ENCODE measurements at regions not wholly inside any gene's neighbourhood (a gene's known extent, or its start where the extent isn't known, plus 50 kb on each side); places are given as distances from the start of the nearest gene placed in this dataset.

DNA sequence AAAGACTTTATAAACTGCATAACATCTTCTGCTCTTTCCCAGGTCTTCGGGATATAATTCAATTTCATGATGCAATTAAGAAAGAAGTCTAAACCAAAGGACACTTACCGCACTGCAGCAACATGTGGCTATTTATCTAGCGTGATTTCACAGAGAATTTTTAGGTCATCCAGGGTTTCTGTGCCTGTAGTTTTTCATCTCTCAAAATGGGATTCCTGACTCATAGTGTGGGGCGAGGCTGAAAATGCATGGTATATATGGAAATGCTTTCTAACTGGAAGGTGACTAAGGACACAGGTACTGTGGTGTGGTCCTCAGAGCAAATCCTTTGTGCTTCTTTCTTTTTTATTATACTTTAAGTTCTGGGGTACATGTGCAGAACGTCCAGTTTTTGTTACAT lies 557.7 kb upstream of the KLF4 start:
- no peaks in the 10 kb centered on the region for H3K36me3 Mint-ChIP-seq (ENCODE audit: insufficient read depth, unreplicated experiment)
- ChIA-PET CTCF (no interaction called here), POLR2A (interaction anchor here (2.3 kb wide), 1 partner anchor 213 kb away, joined by 7 read pairs; no protein-coding TSS in a partner anchor)
- no peaks in the 10 kb centered on the region for H3K27me3 Mint-ChIP-seq (ENCODE audit: insufficient read depth, unreplicated experiment)
- no TSS peak for BruUV-seq (replicated peaks)
- peaks cover 42% of the 10 kb centered on the region for H3K4me1 Mint-ChIP-seq (ENCODE audit: insufficient read depth, unreplicated experiment)
- intact Hi-C loops (cut with micrococcal nuclease), result loop anchor here (5.0 kb wide), 1 partner anchor 505 kb away; no protein-coding TSS in a partner anchor
- peak overlapping the region; percentile 99 for H3K27ac Mint-ChIP-seq (ENCODE audit: low read depth, unreplicated experiment)
- no peak overlapping the region for H3K4me3 Mint-ChIP-seq (ENCODE audit: unreplicated experiment)
- peaks cover 7% of the 10 kb centered on the region for H3K9me3 Mint-ChIP-seq (ENCODE audit: unreplicated experiment)
- DNase-seq (ENCODE audit: unreplicated experiment), result peak; percentile 43
- TF ChIP-seq, protein P1, sequence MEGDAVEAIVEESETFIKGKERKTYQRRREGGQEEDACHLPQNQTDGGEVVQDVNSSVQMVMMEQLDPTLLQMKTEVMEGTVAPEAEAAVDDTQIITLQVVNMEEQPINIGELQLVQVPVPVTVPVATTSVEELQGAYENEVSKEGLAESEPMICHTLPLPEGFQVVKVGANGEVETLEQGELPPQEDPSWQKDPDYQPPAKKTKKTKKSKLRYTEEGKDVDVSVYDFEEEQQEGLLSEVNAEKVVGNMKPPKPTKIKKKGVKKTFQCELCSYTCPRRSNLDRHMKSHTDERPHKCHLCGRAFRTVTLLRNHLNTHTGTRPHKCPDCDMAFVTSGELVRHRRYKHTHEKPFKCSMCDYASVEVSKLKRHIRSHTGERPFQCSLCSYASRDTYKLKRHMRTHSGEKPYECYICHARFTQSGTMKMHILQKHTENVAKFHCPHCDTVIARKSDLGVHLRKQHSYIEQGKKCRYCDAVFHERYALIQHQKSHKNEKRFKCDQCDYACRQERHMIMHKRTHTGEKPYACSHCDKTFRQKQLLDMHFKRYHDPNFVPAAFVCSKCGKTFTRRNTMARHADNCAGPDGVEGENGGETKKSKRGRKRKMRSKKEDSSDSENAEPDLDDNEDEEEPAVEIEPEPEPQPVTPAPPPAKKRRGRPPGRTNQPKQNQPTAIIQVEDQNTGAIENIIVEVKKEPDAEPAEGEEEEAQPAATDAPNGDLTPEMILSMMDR (IDR thresholded peaks at IDR 0.05; ENCODE audit: unreplicated experiment), result no peak

DNA sequence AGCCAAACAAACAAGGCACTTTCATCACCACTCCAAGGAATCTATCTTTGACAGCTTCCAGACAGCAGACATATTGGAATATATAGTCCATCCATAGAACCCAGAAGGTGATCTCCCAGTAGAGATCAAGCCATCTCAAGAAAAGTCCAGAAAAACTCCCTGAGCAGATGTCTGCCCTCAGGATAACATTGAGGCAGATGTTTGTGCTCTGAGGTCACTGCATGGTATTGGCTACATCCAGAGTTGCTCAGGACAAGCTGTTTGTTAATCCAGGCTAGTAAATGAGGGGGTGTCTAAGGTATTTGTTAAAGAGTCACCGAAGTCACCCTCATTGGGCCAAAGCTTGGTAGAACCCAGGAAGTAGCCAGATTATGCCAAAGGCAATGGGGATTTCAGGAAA lies 556.3 kb upstream of the KLF4 start:
- Mint-ChIP-seq H3K27me3 (ENCODE audit: insufficient read depth, unreplicated experiment) (no peaks in the 10 kb centered on the region), H3K36me3 (ENCODE audit: insufficient read depth, unreplicated experiment) (no peaks in the 10 kb centered on the region), H3K4me3 (ENCODE audit: unreplicated experiment) (no peak overlapping the region), H3K27ac (ENCODE audit: low read depth, unreplicated experiment) (peak overlapping the region; percentile 9), H3K4me1 (ENCODE audit: insufficient read depth, unreplicated experiment) (peaks cover 56% of the 10 kb centered on the region), H3K9me3 (ENCODE audit: unreplicated experiment) (peaks cover 7% of the 10 kb centered on the region)
- CTCF ChIA-PET, result interaction anchor here (1.4 kb wide), 1 partner anchor 10 kb away, joined by 6 read pairs; no protein-coding TSS in a partner anchor
- TF ChIP-seq, protein P1 (IDR thresholded peaks at IDR 0.05; ENCODE audit: unreplicated experiment), result no peak
- no peak for DNase-seq (ENCODE audit: unreplicated experiment)
- intact Hi-C loops (cut with micrococcal nuclease), result loop anchor here (5.0 kb wide), 1 partner anchor 506 kb away; no protein-coding TSS in a partner anchor
- BruUV-seq (replicated peaks), result no TSS peak
- POLR2A ChIA-PET, result interaction anchor here (0.6 to 1.7 kb wide), 4 partner anchors 11 to 506 kb away, joined by 3 to 7 read pairs (median 4); no protein-coding TSS in a partner anchor

DNA sequence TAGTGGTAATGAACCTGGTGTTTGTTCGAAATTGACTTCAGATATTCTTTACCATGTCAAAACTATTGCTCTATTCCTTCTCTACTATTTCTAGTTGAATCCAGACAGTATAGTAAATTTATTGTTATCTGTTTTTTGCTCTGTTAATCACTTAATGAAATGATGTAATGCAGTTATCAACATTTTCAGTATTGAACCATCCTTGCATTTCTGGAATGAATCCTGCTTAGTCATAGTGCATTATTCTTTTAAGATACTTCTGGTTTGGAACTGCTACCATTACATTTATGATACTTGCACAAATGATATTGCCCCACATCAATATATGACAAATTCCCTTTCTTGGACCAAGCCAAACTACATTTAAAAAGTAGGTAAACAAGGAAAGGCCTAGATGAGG lies 554.0 kb upstream of the KLF4 start:
- ChIA-PET POLR2A (no interaction called here), CTCF (no interaction called here)
- H3K27ac Mint-ChIP-seq (ENCODE audit: low read depth, unreplicated experiment), result no peak overlapping the region
- H3K9me3 Mint-ChIP-seq (ENCODE audit: unreplicated experiment), result peaks cover 11% of the 10 kb centered on the region
- TF ChIP-seq, protein P1 (IDR thresholded peaks at IDR 0.05; ENCODE audit: unreplicated experiment), result no peak
- no peaks in the 10 kb centered on the region for H3K27me3 Mint-ChIP-seq (ENCODE audit: insufficient read depth, unreplicated experiment)
- peaks cover 57% of the 10 kb centered on the region for H3K4me1 Mint-ChIP-seq (ENCODE audit: insufficient read depth, unreplicated experiment)
- intact Hi-C loops (cut with micrococcal nuclease), result no loop called here
- no peak overlapping the region for H3K4me3 Mint-ChIP-seq (ENCODE audit: unreplicated experiment)
- BruUV-seq (replicated peaks), result no TSS peak
- no peak for DNase-seq (ENCODE audit: unreplicated experiment)
- H3K36me3 Mint-ChIP-seq (ENCODE audit: insufficient read depth, unreplicated experiment), result no peaks in the 10 kb centered on the region

DNA sequence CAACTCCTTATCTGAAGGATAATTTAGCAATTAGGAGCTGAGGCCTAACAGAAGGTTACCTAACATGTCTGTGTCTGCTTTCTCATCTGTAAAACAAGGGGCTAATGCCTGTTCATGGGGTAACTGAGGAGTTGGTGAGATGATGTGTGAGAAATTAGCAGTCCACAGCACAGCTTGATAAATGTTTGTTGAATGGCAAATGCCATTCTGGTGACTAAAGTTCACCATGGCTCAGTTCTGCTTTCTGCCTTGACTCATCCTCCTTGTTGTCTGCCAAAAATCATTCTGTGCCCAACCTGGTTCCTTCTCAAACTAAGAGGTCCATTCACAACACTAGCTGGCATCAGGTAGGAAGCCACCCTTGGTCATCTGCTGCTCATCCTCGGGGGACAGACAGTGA lies 552.0 kb upstream of the KLF4 start:
- intact Hi-C loops (cut with micrococcal nuclease), result loop anchor here (2.0 kb wide), 1 partner anchor 303 kb away; no protein-coding TSS in a partner anchor
- H3K27me3 Mint-ChIP-seq (ENCODE audit: insufficient read depth, unreplicated experiment), result no peaks in the 10 kb centered on the region
- H3K27ac Mint-ChIP-seq (ENCODE audit: low read depth, unreplicated experiment), result peak overlapping the region; percentile 89
- POLR2A ChIA-PET, result interaction anchor here (0.6 to 6.4 kb wide), 20 partner anchors 10 to 554 kb away, joined by 3 to 84 read pairs (median 4); partner anchors contain the start of gene KLF4
- no peaks in the 10 kb centered on the region for H3K36me3 Mint-ChIP-seq (ENCODE audit: insufficient read depth, unreplicated experiment)
- BruUV-seq (replicated peaks), result no TSS peak
- peak; percentile 89 for DNase-seq (ENCODE audit: unreplicated experiment)
- TF ChIP-seq, protein P1 (IDR thresholded peaks at IDR 0.05; ENCODE audit: unreplicated experiment), result no peak
- peaks cover 14% of the 10 kb centered on the region for H3K9me3 Mint-ChIP-seq (ENCODE audit: unreplicated experiment)
- H3K4me1 Mint-ChIP-seq (ENCODE audit: insufficient read depth, unreplicated experiment), result peaks cover 50% of the 10 kb centered on the region
- CTCF ChIA-PET, result interaction anchor here (0.6 to 2.8 kb wide), 9 partner anchors 12 to 560 kb away, joined by 3 to 11 read pairs (median 6); no protein-coding TSS in a partner anchor
- H3K4me3 Mint-ChIP-seq (ENCODE audit: unreplicated experiment), result peak overlapping the region; percentile 54
